ENCODE measurements at regions not wholly inside any gene's neighbourhood (a gene's known extent, or its start where the extent isn't known, plus 50 kb on each side); places are given as distances from the start of the nearest gene placed in this dataset.

DNA sequence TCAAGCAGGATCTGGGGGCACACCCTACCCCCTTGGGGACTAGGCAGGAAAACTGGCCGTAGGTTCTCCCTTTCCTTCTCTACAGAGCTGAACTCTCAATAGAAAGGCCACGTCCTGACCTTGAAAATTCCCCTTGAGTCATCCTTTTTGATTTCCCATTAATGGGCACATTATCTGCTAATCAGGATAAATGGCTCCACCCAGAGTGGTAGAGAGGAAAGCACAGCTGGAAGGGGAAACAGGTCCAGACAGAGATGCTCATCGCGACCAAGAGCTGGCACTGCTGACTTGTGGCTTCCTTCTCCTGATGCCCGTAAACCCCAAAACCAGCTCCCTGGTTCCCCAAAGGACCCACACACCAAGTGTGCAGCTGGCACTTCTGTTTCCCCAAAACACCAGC is 206.5 kb upstream of the CDH5 start:
- no peaks in the 10 kb centered on the region for H3K36me3 ChIP-seq
- intact Hi-C loops (cut with DNase I): no loop called here
- DNase-seq (ENCODE audit: extremely low spot score in 2 of 2): no peak
- H3K4me1 ChIP-seq: peaks cover 15% of the 10 kb centered on the region
- no peaks in the 10 kb centered on the region for H3K9me3 ChIP-seq
- no peaks in the 10 kb centered on the region for H3K27me3 ChIP-seq
- no peak overlapping the region for H3K27ac ChIP-seq
- no peak for TF ChIP-seq POLR2A (IDR thresholded peaks at IDR 0.05)
- no peak for TF ChIP-seq POLR2AphosphoS5 (IDR thresholded peaks at IDR 0.05; ENCODE audit: insufficient read depth in 1 of 2, low read depth in 1 of 2)
- TF ChIP-seq, protein P1, sequence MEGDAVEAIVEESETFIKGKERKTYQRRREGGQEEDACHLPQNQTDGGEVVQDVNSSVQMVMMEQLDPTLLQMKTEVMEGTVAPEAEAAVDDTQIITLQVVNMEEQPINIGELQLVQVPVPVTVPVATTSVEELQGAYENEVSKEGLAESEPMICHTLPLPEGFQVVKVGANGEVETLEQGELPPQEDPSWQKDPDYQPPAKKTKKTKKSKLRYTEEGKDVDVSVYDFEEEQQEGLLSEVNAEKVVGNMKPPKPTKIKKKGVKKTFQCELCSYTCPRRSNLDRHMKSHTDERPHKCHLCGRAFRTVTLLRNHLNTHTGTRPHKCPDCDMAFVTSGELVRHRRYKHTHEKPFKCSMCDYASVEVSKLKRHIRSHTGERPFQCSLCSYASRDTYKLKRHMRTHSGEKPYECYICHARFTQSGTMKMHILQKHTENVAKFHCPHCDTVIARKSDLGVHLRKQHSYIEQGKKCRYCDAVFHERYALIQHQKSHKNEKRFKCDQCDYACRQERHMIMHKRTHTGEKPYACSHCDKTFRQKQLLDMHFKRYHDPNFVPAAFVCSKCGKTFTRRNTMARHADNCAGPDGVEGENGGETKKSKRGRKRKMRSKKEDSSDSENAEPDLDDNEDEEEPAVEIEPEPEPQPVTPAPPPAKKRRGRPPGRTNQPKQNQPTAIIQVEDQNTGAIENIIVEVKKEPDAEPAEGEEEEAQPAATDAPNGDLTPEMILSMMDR (IDR thresholded peaks at IDR 0.05): no peak
- H3K4me3 ChIP-seq: no peak overlapping the region

DNA sequence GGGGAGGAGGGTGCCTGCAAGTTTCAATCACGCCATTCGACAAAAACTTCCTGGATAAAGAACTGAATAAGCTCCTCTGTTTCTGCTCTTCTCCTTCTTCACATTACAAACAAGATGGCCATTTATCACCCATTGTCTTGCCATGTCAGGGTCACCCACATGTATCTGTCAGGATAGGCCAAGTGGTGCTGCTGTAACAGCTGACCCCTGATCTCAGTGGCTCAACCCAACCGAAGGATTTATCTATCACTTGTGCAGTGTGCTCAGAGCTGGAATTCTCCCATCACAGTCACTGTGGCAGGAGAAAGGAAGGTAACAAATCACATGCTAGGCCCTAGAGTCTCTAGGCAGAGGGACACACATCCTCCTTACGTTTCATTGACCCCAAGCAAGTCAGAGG is 210.0 kb upstream of the CDH5 start:
- no peaks in the 10 kb centered on the region for H3K36me3 ChIP-seq
- no peaks in the 10 kb centered on the region for H3K27me3 ChIP-seq
- no peaks in the 10 kb centered on the region for H3K9me3 ChIP-seq
- no peak for TF ChIP-seq POLR2A (IDR thresholded peaks at IDR 0.05)
- TF ChIP-seq, protein P1 (IDR thresholded peaks at IDR 0.05): no peak
- H3K27ac ChIP-seq: no peak overlapping the region
- no peak overlapping the region for H3K4me3 ChIP-seq
- peaks cover 4% of the 10 kb centered on the region for H3K4me1 ChIP-seq
- DNase-seq (ENCODE audit: extremely low spot score in 2 of 2): no peak
- intact Hi-C loops (cut with DNase I): no loop called here

DNA sequence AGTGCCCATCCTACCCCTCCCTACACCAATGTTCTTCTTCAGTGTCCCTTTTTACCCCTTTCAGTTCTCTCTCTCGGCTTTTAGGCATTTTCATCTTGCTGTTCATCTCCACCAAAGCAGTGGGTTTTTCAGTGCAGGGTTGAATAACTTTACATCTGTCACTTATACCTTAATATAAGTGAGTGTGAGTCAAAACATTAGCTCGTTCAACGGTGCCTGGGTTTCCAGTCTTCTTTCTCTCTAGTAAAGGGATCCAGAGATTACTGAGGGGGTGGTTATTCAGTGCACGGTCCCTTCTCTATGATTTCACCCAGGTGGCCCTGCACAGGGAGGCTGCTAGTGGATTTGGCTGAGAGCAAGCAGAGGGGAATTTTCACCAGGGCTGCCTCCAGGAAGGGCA is 210.6 kb upstream of the CDH5 start:
- TF ChIP-seq, protein P1 (IDR thresholded peaks at IDR 0.05): no peak
- no peak for TF ChIP-seq POLR2A (IDR thresholded peaks at IDR 0.05)
- TF ChIP-seq POLR2AphosphoS5 (IDR thresholded peaks at IDR 0.05; ENCODE audit: insufficient read depth in 1 of 2, low read depth in 1 of 2): no peak
- H3K4me3 ChIP-seq: no peak overlapping the region
- no peaks in the 10 kb centered on the region for H3K27me3 ChIP-seq
- no peaks in the 10 kb centered on the region for H3K9me3 ChIP-seq
- no peaks in the 10 kb centered on the region for H3K36me3 ChIP-seq
- intact Hi-C loops (cut with DNase I): no loop called here
- peaks cover 10% of the 10 kb centered on the region for H3K4me1 ChIP-seq
- DNase-seq (ENCODE audit: extremely low spot score in 2 of 2): no peak
- H3K27ac ChIP-seq: no peak overlapping the region

DNA sequence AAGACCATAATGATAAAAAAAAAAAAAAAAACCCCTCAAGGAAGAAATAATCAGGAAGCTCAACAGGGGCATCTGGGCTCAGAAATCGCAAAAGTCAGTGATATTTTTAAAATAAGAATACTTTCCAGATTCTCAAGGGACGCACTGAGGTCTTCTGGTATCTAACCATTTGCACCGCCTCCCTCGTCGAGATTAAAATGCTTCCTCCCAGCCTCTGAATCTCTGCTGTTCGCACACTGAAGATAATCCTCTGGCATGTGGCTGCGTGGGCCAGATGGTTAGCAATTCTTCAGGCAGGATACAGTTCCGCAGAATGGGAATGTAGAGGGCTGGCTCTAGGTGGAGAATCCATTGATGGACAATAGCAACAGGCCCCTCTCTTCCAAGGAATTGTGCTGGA is 211.7 kb upstream of the CDH5 start:
- TF ChIP-seq, protein P1 (IDR thresholded peaks at IDR 0.05): no peak
- no peak for TF ChIP-seq POLR2A (IDR thresholded peaks at IDR 0.05)
- TF ChIP-seq POLR2AphosphoS5 (IDR thresholded peaks at IDR 0.05; ENCODE audit: insufficient read depth in 1 of 2, low read depth in 1 of 2): no peak
- intact Hi-C loops (cut with DNase I): no loop called here

DNA sequence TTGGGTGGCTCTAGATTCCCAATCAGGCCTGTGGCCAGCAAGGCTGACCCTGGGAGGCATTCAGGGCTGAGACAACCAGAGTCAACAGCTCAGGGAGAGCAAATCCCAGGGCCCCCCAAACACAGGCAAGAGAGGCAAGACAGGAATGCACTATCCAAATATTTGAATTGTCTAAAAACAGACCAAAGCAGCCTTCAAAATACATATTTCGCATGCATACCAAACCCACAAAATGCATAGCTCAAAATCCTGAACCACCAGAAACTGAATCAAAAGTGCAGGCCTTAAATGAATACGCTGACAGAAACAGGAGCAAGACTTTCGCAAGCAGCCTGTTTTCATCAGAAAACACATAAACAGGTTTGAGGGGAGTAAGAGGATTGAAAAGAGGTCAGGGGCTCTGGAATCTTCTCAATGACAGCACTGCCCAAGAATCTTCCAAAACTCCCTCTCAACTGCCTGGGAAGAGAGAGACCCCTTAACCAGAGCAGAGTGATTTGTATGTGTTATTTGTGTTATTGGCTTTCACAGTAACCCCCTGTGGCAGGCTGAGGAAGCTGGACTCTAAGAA is 213.6 kb upstream of the CDH5 start:
- H3K9me3 ChIP-seq: no peaks in the 10 kb centered on the region
- H3K27me3 ChIP-seq: no peaks in the 10 kb centered on the region
- H3K4me1 ChIP-seq: peaks cover 20% of the 10 kb centered on the region
- no peak for DNase-seq (ENCODE audit: extremely low spot score in 2 of 2)
- intact Hi-C loops (cut with DNase I): no loop called here
- H3K27ac ChIP-seq: no peak overlapping the region
- H3K4me3 ChIP-seq: no peak overlapping the region
- H3K36me3 ChIP-seq: no peaks in the 10 kb centered on the region
- TF ChIP-seq POLR2AphosphoS5 (IDR thresholded peaks at IDR 0.05; ENCODE audit: insufficient read depth in 1 of 2, low read depth in 1 of 2) (no peak), POLR2A (IDR thresholded peaks at IDR 0.05) (no peak)
- TF ChIP-seq, protein P1 (IDR thresholded peaks at IDR 0.05): no peak

More for the DNA sequence above, 211.7 kb upstream of the CDH5 start:
- Histone ChIP-seq H3K4me1 (peaks cover 20% of the 10 kb centered on the region), H3K9me3 (no peaks in the 10 kb centered on the region), H3K4me3 (no peak overlapping the region), H3K27me3 (no peaks in the 10 kb centered on the region), H3K27ac (no peak overlapping the region), H3K36me3 (no peaks in the 10 kb centered on the region)
- no peak for DNase-seq (ENCODE audit: extremely low spot score in 2 of 2)
